ENCODE measurements at regions not wholly inside any gene's neighbourhood (a gene's known extent, or its start where the extent isn't known, plus 50 kb on each side); places are given as distances from the start of the nearest gene placed in this dataset.

- Histone ChIP-seq H3K79me2 (ENCODE audit: low read length) (no peaks in the 10 kb centered on the region), H3F3A (ENCODE audit: insufficient read depth, low read length) (no peaks in the 10 kb centered on the region), H3K9me2 (replicated peaks; ENCODE audit: insufficient read depth, low read length) (no peaks in the 10 kb centered on the region), H3K27me3 (replicated peaks; ENCODE audit: insufficient read depth, low read length) (no peaks in the 10 kb centered on the region), H3K9me3 (replicated peaks; ENCODE audit: insufficient read depth, low read length) (no peaks in the 10 kb centered on the region), H3K36me3 (replicated peaks; ENCODE audit: insufficient read depth, low read length) (no peaks in the 10 kb centered on the region), H3K4me1 (ENCODE audit: low read length) (peaks cover 2% of the 10 kb centered on the region), H2AFZ (ENCODE audit: low read length) (no peak overlapping the region), H3K4me2 (ENCODE audit: low read depth, low read length) (no peak overlapping the region), H3K27ac (ENCODE audit: low read length) (no peak overlapping the region), H3K9ac (ENCODE audit: low read length) (no peak overlapping the region), H4K20me1 (ENCODE audit: insufficient read depth, low read length) (no peaks in the 10 kb centered on the region), H3K4me3 (ENCODE audit: low read length) (no peak overlapping the region)
- no peak for TF ChIP-seq EZH2 (optimal IDR thresholded peaks at IDR 0.05; ENCODE audit: low read depth, low read length)
- TF ChIP-seq EZH2phosphoT487 (IDR thresholded peaks at IDR 0.05; ENCODE audit: low read length), result no peak
- no peak for TF ChIP-seq CTCF (IDR thresholded peaks at IDR 0.05; ENCODE audit: low read length)
- no peak for DNase-seq
Measured at GRCh38 chr2:236904389-236905263, 181.1 kb upstream of the COPS8 start.

DNA sequence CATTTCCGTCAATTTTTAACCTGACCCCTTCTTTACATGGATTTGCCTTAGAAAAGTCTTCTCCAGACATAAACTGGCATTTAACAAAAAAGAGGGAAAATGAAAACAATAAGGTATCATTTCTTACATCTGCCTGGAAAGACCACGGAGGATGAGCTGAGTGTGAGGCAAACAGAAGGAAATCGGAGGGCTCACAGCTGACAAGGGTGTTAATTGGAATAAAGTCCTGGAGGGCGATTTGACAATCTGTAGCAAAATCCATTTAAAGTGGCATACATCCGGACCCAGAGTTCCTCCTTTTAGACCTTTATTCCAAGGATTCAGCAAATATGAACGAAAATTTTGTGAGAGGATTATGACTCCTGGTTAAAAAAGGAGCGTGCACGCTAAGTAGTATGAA is 179.7 kb upstream of the COPS8 start:
- Histone ChIP-seq H3K79me2 (ENCODE audit: low read length) (no peaks in the 10 kb centered on the region), H3K27me3 (replicated peaks; ENCODE audit: insufficient read depth, low read length) (no peaks in the 10 kb centered on the region), H3K4me3 (ENCODE audit: low read length) (no peak overlapping the region), H3K27ac (ENCODE audit: low read length) (no peak overlapping the region), H3K4me1 (ENCODE audit: low read length) (no peaks in the 10 kb centered on the region), H3K4me2 (ENCODE audit: low read depth, low read length) (no peak overlapping the region), H3K9ac (ENCODE audit: low read length) (no peak overlapping the region), H3K9me3 (replicated peaks; ENCODE audit: insufficient read depth, low read length) (no peaks in the 10 kb centered on the region), H2AFZ (ENCODE audit: low read length) (no peak overlapping the region), H3F3A (ENCODE audit: insufficient read depth, low read length) (no peaks in the 10 kb centered on the region), H4K20me1 (ENCODE audit: insufficient read depth, low read length) (no peaks in the 10 kb centered on the region), H3K9me2 (replicated peaks; ENCODE audit: insufficient read depth, low read length) (no peaks in the 10 kb centered on the region), H3K36me3 (replicated peaks; ENCODE audit: insufficient read depth, low read length) (no peaks in the 10 kb centered on the region)
- no peak for DNase-seq
- TF ChIP-seq CTCF (IDR thresholded peaks at IDR 0.05; ENCODE audit: low read length) (no peak), EZH2 (optimal IDR thresholded peaks at IDR 0.05; ENCODE audit: low read depth, low read length) (no peak), EZH2phosphoT487 (IDR thresholded peaks at IDR 0.05; ENCODE audit: low read length) (no peak)

DNA sequence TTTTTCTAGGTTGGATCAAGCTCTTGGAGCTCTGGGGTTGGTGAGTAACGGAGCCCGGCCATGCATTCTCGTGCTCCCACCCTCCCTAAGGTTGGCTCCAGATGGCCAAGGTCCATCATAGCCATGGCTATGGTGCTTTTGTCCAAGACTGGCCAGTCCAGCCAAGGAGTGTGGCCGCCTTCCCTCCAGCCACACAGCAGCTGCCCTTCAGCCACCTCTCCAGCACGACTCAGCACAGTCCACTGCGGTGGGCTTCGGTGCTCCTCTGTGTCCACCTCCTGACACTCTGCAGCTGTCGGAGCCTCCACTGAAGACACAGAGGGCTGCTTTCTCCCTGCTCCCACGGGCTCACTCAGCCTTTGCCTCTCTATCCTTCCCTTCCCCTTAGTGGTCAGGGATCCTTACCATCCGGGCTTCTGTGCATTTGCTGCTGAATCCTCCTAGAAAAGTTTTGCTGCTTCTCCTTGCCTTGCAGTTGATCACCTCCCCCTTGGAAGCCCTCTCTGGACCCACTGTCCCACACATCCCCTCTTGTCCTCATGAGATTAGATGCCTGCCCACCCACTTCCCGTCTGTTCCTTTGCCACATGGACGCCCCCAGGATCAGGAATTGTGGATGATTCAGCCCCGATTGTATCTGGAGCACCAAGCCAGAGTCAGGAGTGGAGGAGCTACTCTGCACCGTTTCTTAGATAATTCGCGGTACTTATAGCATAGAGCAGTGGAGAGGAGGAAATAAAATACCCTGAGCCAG is 177.1 kb upstream of the COPS8 start:
- Histone ChIP-seq H3K27me3 (replicated peaks; ENCODE audit: insufficient read depth, low read length) (no peaks in the 10 kb centered on the region), H3K36me3 (replicated peaks; ENCODE audit: insufficient read depth, low read length) (no peaks in the 10 kb centered on the region), H3K4me1 (ENCODE audit: low read length) (no peaks in the 10 kb centered on the region), H3K9me3 (replicated peaks; ENCODE audit: insufficient read depth, low read length) (no peaks in the 10 kb centered on the region), H3K4me2 (ENCODE audit: low read depth, low read length) (no peak overlapping the region), H2AFZ (ENCODE audit: low read length) (no peak overlapping the region), H4K20me1 (ENCODE audit: insufficient read depth, low read length) (no peaks in the 10 kb centered on the region), H3K9ac (ENCODE audit: low read length) (no peak overlapping the region), H3K79me2 (ENCODE audit: low read length) (no peaks in the 10 kb centered on the region), H3K9me2 (replicated peaks; ENCODE audit: insufficient read depth, low read length) (no peaks in the 10 kb centered on the region), H3F3A (ENCODE audit: insufficient read depth, low read length) (no peaks in the 10 kb centered on the region), H3K27ac (ENCODE audit: low read length) (no peak overlapping the region), H3K4me3 (ENCODE audit: low read length) (no peak overlapping the region)
- TF ChIP-seq EZH2phosphoT487 (IDR thresholded peaks at IDR 0.05; ENCODE audit: low read length) (no peak), EZH2 (optimal IDR thresholded peaks at IDR 0.05; ENCODE audit: low read depth, low read length) (no peak), CTCF (IDR thresholded peaks at IDR 0.05; ENCODE audit: low read length) (no peak)
- no peak for DNase-seq
